Fibroblast of skin of left biceps (primary cell): ENCODE measurements at regions not wholly inside any gene's neighbourhood (a gene's known extent, or its start where the extent isn't known, plus 50 kb on each side); places are given as distances from the start of the nearest gene placed in this dataset.

Experiments
- DNase-seq, 2 experiments: peaks; one replicate each; pipeline ENCODE4 v3.0.0-alpha.2; 2013; ENCODE audit warnings: low read depth in 2 of 2

- DNase-seq, result no peak
Observed at GRCh38 chr15:37788330-37788729, 146.1 kb upstream of the TMCO5A start.

GRCh38 chr15:37788767-37789396, 145.6 kb upstream of the TMCO5A start:
- no peak for DNase-seq

GRCh38 chr15:37789397-37789786, 145.0 kb upstream of the TMCO5A start:
- DNase-seq, result no peak

- DNase-seq, result peak; percentile 45 to 53
Observed at GRCh38 chr15:37789881-37790280, 144.6 kb upstream of the TMCO5A start.

- DNase-seq, result no peak
Observed at GRCh38 chr15:37791693-37792092, 142.7 kb upstream of the TMCO5A start.

GRCh38 chr15:37792351-37792750, 142.1 kb upstream of the TMCO5A start:
- no peak for DNase-seq

- DNase-seq, result no peak
Observed at GRCh38 chr15:37793851-37794250, 140.6 kb upstream of the TMCO5A start.

GRCh38 chr15:37794947-37795346, 139.5 kb upstream of the TMCO5A start:
- DNase-seq, result no peak

- no peak for DNase-seq
Observed at GRCh38 chr15:37801529-37801928, 132.9 kb upstream of the TMCO5A start.

GRCh38 chr15:37806808-37807207, 127.6 kb upstream of the TMCO5A start:
- DNase-seq, result no peak

- no peak for DNase-seq
Observed at GRCh38 chr15:37810381-37810780, 124.1 kb upstream of the TMCO5A start.

- no peak for DNase-seq
Observed at GRCh38 chr15:37813306-37813705, 121.1 kb upstream of the TMCO5A start.

- no peak for DNase-seq
Observed at GRCh38 chr15:37814847-37815515, 119.5 kb upstream of the TMCO5A start.

- no peak for DNase-seq
Observed at GRCh38 chr15:37818152-37818677, 116.2 kb upstream of the TMCO5A start.

GRCh38 chr15:37819191-37819590, 115.2 kb upstream of the TMCO5A start:
- peak in 1 of 2 experiments; percentile 9 for DNase-seq

GRCh38 chr15:37820380-37821128, 113.9 kb upstream of the TMCO5A start:
- no peak for DNase-seq

GRCh38 chr15:37823601-37824275, 110.7 kb upstream of the TMCO5A start:
- DNase-seq, result no peak

GRCh38 chr15:37824717-37825382, 109.6 kb upstream of the TMCO5A start:
- DNase-seq, result peak; percentile 74 to 79

- peak in 1 of 2 experiments; percentile 11 for DNase-seq
Observed at GRCh38 chr15:37837276-37837675, 97.2 kb upstream of the TMCO5A start.

- DNase-seq, result no peak
Observed at GRCh38 chr15:37847776-37848175, 86.7 kb upstream of the TMCO5A start.

- no peak for DNase-seq
Observed at GRCh38 chr15:37856109-37856508, 78.3 kb upstream of the TMCO5A start.

GRCh38 chr15:37860896-37861295, 73.5 kb upstream of the TMCO5A start:
- no peak for DNase-seq
